Right lung (tissue), 2 donors: ENCODE measurements at regions not wholly inside any gene's neighbourhood (a gene's known extent, or its start where the extent isn't known, plus 50 kb on each side); places are given as distances from the start of the nearest gene placed in this dataset.

Source experiments
- DNase-seq, 2 donors: peaks; one replicate each; pipeline ENCODE4 v3.0.0-alpha.2; 2013

GRCh38 chr12:125674554-125675338 lies 609.5 kb downstream of the AACS start:
- no peak for DNase-seq

GRCh38 chr12:125676366-125676765 lies 611.1 kb downstream of the AACS start:
- no peak for DNase-seq

- no peak for DNase-seq
These were observed 612.6 kb downstream of the AACS start for GRCh38 chr12:125677829-125678228.

- DNase-seq = no peak
These were observed 613.4 kb downstream of the AACS start for GRCh38 chr12:125678589-125678993.

- no peak for DNase-seq
These were observed 618.6 kb downstream of the AACS start for GRCh38 chr12:125683748-125684381.

GRCh38 chr12:125684968-125685790 lies 619.9 kb downstream of the AACS start:
- DNase-seq = no peak

- peak; percentile 37 to 52 for DNase-seq
These were observed 620.7 kb downstream of the AACS start for GRCh38 chr12:125685915-125686314.

- no peak for DNase-seq
These were observed 622.2 kb downstream of the AACS start for GRCh38 chr12:125687403-125687802.

- no peak for DNase-seq
These were observed 622.6 kb downstream of the AACS start for GRCh38 chr12:125687820-125688219.

- no peak for DNase-seq
These were observed 623.0 kb downstream of the AACS start for GRCh38 chr12:125688223-125688622.

GRCh38 chr12:125688881-125689280 lies 623.6 kb downstream of the AACS start:
- DNase-seq = no peak

- DNase-seq = no peak
These were observed 624.6 kb downstream of the AACS start for GRCh38 chr12:125689576-125690410.

GRCh38 chr12:125690841-125691240 lies 625.6 kb downstream of the AACS start:
- no peak for DNase-seq

GRCh38 chr12:125696054-125696453 lies 630.8 kb downstream of the AACS start:
- peak; percentile 71 to 73 for DNase-seq

- no peak for DNase-seq
These were observed 639.6 kb downstream of the AACS start for GRCh38 chr12:125704803-125705202.

GRCh38 chr12:125720961-125721360 lies 655.7 kb downstream of the AACS start:
- no peak for DNase-seq

GRCh38 chr12:125734137-125734536 lies 668.9 kb downstream of the AACS start:
- no peak for DNase-seq

GRCh38 chr12:125738211-125738610 lies 673.0 kb downstream of the AACS start:
- no peak for DNase-seq

GRCh38 chr12:125742413-125742812 lies 677.2 kb downstream of the AACS start:
- no peak for DNase-seq

GRCh38 chr12:125744201-125744600 lies 679.0 kb downstream of the AACS start:
- no peak for DNase-seq

- no peak for DNase-seq
These were observed 690.3 kb downstream of the AACS start for GRCh38 chr12:125755512-125755911.

GRCh38 chr12:125766091-125766490 lies 700.9 kb downstream of the AACS start:
- no peak for DNase-seq
